Peyer's patch (tissue), 4 donors: ENCODE measurements at regions not wholly inside any gene's neighbourhood (a gene's known extent, or its start where the extent isn't known, plus 50 kb on each side); places are given as distances from the start of the nearest gene placed in this dataset.

Source experiments
- POLR2A ChIP-seq, 2 donors: fragments of 450-650 bp; IDR thresholded peaks; one replicate each; pipeline ENCODE4 v1.5.1; 2017; ENCODE audit warnings: antibody characterized with exemption in 2 of 2, mild to moderate bottlenecking in 2 of 2, moderate library complexity in 2 of 2
- TF ChIP-seq, protein P1 (sequence below), 6 experiments: fragments of 450-650 bp in 4 of 6; fragments of 200-600 bp in 2 of 6; sonication (generic) in 1 of 6; IDR thresholded peaks; one replicate each; pipeline ENCODE4 v1.5.1; 2017 to 2019; ENCODE audit warnings: antibody characterized with exemption in 6 of 6, mild to moderate bottlenecking in 3 of 6, moderate library complexity in 1 of 6

DNA sequence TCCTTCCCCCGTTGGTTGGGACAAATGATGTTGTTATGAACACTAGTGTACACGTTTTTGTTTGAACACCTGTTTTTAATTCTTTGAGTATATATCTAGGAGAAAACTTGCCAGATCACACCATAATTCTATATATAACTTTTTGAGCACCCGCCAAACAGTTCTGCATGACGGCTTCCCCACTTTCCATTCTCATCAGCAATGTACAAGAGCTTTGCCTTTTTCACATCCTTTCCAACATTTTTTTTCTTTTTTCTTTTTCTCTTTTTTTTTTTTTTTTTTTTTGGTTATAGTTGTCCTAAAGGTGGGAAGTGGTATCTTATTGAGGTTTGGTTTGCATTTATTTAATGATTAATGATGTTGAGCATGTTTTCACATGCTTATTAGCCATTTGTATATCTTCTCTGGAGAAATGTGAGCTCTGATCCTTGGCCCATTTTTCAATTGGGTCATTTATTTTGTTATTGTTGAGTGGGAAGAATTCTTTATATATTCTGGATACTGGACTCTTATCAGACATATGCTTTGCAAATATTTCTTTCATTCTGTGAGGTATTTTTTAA, 86.9 kb upstream of the ZC3H15 start:
- TF ChIP-seq, protein P1, sequence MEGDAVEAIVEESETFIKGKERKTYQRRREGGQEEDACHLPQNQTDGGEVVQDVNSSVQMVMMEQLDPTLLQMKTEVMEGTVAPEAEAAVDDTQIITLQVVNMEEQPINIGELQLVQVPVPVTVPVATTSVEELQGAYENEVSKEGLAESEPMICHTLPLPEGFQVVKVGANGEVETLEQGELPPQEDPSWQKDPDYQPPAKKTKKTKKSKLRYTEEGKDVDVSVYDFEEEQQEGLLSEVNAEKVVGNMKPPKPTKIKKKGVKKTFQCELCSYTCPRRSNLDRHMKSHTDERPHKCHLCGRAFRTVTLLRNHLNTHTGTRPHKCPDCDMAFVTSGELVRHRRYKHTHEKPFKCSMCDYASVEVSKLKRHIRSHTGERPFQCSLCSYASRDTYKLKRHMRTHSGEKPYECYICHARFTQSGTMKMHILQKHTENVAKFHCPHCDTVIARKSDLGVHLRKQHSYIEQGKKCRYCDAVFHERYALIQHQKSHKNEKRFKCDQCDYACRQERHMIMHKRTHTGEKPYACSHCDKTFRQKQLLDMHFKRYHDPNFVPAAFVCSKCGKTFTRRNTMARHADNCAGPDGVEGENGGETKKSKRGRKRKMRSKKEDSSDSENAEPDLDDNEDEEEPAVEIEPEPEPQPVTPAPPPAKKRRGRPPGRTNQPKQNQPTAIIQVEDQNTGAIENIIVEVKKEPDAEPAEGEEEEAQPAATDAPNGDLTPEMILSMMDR (IDR thresholded peaks at IDR 0.05) = no peak
- TF ChIP-seq POLR2A (IDR thresholded peaks at IDR 0.05) = no peak
